ENCODE measurements at regions not wholly inside any gene's neighbourhood (a gene's known extent, or its start where the extent isn't known, plus 50 kb on each side); places are given as distances from the start of the nearest gene placed in this dataset.

DNA sequence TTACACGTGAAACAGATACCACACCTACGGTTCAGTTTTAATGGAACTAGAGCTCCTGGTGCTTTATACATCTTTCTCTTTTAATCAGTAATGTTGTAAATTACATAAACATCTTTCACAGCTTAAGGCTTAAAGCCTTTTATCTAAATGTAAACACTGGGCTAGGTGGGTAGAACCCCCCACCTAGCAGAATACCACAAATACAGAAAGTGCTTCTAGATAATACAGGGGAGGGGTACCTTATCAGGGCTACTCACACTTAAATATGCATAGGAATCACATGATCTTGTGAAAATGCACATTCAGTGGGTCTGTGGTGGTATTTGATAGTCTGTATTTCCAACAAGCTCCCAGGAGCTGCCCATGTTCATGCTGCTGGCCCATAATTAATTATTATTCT is 256.4 kb upstream of the TARS1 start:
- no peak for TF ChIP-seq POLR2A (IDR thresholded peaks at IDR 0.05)
- TF ChIP-seq, protein P1, sequence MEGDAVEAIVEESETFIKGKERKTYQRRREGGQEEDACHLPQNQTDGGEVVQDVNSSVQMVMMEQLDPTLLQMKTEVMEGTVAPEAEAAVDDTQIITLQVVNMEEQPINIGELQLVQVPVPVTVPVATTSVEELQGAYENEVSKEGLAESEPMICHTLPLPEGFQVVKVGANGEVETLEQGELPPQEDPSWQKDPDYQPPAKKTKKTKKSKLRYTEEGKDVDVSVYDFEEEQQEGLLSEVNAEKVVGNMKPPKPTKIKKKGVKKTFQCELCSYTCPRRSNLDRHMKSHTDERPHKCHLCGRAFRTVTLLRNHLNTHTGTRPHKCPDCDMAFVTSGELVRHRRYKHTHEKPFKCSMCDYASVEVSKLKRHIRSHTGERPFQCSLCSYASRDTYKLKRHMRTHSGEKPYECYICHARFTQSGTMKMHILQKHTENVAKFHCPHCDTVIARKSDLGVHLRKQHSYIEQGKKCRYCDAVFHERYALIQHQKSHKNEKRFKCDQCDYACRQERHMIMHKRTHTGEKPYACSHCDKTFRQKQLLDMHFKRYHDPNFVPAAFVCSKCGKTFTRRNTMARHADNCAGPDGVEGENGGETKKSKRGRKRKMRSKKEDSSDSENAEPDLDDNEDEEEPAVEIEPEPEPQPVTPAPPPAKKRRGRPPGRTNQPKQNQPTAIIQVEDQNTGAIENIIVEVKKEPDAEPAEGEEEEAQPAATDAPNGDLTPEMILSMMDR (IDR thresholded peaks at IDR 0.05) = no peak

Measured in uterus (tissue), 2 donors.